NOMO-1 treated with dmso at 0.1 percent for 144 hours (cell line): ENCODE measurements at regions not wholly inside any gene's neighbourhood (a gene's known extent, or its start where the extent isn't known, plus 50 kb on each side); places are given as distances from the start of the nearest gene placed in this dataset.
"Not testable (repeated sequence)": the region's sequence is repeated elsewhere in the genome, so short reads cannot be mapped to it uniquely, and the experiment has no call there.

Experiments used
- DNase-seq: peaks from one replicate; lab custom pipeline; 2025; ENCODE audit not compliant: unreplicated experiment; lab: John Stamatoyannopoulos, UW

DNA sequence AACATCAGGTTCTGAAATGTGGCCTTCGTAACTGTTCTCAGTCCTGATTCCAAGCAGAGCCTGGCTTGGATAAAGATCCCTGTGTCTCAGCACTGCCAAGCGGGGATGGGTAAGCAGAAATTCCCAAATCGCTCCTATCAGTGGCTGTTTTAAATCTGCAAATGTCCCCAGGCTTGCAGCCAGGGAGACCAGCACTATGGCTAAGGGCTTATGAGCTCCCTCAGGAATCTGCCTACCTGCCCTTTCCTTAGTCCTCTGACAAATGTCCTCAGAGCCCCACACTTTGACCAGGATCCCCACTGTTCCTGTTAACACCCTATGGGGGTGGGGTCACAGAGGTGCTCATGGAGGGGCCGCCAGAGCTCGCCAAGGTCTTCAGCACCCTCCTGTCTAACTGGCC lies 1062.8 kb downstream of the UQCRFS1 start:
- no peak for DNase-seq

- no peak for DNase-seq
Observed at GRCh38 chr19:28148554-28148953, 1064.4 kb downstream of the UQCRFS1 start.

DNA sequence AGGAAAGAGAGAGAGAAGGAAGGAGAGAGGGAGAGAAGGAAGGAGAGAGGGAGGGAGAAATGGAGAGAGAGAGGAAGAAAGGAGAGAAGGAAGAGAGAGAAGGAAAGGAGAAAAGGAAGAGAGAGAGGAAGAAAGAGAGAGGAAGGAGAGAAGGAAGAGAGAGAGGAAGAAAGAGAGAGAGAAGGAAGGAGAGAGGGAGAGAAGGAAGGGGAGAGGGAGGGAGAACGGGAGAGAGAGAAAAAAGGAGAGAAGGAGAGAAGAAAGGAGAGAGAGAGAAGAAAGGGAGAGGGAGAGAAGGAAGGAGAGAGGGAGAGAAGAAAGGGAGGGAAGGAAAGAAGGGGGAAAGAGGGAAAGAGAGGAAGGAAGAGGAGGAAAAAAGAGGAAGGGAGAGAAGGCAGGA lies 1070.7 kb downstream of the UQCRFS1 start:
- no peak for DNase-seq

DNA sequence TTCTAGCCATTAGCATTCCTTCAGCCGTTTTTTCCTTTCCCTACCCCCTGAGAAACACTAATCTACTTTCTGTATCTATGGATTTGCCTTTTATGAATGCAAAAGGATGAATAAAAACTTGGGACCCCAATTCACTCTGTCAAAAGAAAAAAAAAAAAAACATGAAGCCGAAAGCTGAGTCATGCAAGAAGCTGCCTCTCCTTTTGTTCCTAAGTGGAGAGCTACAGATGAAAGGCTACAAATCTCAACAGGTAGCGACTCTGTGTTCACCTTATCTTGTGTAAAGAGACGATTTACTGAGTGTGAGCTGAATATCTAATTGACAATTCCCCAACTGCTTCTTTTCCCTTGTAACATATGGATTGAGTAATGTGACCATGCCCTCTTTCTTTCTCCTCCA lies 1072.8 kb downstream of the UQCRFS1 start:
- DNase-seq = no peak

- DNase-seq = no peak
Observed at GRCh38 chr19:28137772-28138171, 1075.2 kb downstream of the UQCRFS1 start.

DNA sequence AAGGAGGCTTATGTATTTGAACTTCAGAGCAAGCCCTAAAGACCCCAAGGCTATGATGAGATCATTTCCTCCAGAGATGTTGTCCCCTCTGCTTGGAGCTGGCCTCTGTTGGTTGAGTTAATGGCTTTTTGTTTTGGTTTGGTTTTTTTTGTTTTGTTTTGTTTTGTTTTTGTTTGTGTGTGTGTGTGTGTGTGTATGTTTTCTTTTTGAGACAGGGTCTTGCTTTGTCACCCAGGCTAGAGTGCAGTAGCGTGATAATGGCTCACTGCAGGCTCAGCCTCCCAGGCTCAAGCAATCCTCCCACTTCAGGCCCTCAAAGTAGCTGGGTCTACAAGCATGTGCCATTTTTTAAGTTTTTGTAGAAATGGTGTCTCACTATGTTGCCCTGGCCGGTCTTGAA lies 1076.2 kb downstream of the UQCRFS1 start:
- DNase-seq = no peak

- no peak for DNase-seq
Observed at GRCh38 chr19:28135825-28136224, 1077.1 kb downstream of the UQCRFS1 start.

DNA sequence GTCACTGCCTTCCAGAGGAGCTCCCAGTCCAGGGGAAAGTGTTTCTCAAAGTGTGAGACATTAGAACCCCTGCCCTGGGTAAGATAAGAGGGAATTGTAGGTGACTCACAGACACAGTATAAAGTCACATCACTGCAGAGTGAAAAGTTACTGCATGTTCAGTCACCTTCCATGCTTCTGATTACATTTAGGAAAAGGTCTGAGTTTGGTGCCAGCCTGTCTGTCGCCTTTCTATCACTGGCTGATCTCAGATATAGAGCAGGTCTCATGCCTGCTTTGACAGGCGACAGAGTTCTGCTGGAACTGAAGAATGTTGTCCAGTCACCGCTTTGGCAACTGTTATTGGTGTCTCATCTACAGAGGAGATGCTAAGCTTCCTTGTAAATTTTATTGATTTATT lies 1078.6 kb downstream of the UQCRFS1 start:
- DNase-seq = no peak

DNA sequence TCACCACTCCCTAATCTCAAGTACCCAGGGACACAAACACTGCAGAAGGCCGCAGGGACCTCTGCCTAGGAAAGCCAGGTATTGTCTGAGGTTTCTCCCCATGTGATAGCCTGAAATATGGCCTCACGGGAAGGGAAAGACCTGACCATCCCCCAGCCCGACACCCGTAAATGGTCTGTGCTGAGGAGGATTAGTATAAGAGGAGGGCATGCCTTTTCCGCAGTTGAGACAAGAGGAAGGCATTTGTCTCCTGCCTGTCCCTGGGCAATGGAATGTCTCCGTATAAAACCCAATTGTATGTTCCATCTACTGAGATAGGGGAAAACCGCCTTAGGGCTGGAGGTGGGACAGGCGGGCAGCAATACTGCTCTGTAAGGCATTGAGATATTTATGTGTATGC lies 1082.1 kb downstream of the UQCRFS1 start:
- DNase-seq = not testable (repeated sequence)

- DNase-seq = no peak
Observed at GRCh38 chr19:28130066-28130511, 1082.9 kb downstream of the UQCRFS1 start.

DNA sequence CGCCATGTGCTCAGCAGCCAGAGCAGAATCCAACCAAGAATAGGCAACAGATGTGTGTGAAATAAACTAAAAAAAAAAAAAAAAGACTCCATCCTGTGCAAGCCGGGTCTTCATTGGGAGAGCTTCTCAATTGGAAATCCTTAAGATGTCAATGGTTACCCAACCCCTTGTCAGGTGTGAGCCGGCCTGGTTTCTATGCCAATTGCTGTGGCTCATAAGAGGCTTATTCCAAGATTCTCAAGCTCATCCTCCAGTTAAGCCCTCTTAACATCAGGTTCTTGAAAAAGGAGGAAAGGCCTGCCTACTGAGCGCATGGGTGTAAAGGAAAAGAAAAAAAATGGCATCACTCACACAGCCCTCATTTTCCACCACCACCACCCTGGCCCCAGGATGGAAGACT lies 1084.6 kb downstream of the UQCRFS1 start:
- DNase-seq = no peak

- no peak for DNase-seq
Observed at GRCh38 chr19:28126135-28126898, 1086.6 kb downstream of the UQCRFS1 start.

GRCh38 chr19:28122734-28123133 lies 1090.2 kb downstream of the UQCRFS1 start:
- DNase-seq = no peak

DNA sequence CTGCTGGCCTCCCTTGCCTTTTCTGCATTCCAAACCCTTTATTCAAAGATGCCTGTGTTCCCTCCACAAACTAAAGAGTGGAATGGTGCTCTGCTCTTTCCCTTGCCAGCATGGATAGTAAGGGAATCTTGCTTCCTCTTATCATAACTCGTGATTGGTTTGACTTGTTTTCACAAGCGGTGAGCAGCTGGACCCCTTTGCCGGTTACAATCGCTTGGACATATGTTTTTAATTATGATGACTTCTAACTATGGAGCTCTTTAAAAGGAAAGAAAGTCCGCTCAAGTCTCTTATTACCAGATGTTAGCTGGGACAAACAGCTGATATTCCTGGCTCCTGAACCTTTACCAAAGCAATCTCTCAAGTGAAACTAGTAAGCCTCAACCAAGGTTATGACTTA lies 1094.7 kb downstream of the UQCRFS1 start:
- no peak for DNase-seq

GRCh38 chr19:28117143-28117542 lies 1095.8 kb downstream of the UQCRFS1 start:
- DNase-seq = no peak

GRCh38 chr19:28116379-28116778 lies 1096.6 kb downstream of the UQCRFS1 start:
- not testable (repeated sequence) for DNase-seq

DNA sequence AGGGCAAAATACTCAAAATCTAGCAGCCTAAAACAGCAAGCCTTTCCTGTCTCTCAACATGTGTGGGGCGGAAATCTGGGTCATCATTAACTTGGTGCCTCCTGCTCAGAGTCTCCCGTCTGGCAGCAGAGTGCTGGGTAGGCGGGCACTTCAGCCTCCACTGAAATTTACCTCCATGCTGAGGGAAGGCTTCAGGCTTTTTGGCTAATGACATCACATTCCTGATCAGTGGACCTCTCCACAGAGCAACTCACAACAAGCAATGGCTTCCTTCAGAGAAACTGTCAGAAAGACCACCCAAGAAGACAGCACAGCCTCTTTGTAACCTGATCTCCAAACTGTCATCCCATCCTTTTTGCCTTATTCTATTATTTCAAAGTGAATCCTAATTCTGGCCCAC lies 1109.0 kb downstream of the UQCRFS1 start:
- no peak for DNase-seq

GRCh38 chr19:28084659-28085157 lies 1128.2 kb downstream of the UQCRFS1 start:
- not testable (repeated sequence) for DNase-seq

DNA sequence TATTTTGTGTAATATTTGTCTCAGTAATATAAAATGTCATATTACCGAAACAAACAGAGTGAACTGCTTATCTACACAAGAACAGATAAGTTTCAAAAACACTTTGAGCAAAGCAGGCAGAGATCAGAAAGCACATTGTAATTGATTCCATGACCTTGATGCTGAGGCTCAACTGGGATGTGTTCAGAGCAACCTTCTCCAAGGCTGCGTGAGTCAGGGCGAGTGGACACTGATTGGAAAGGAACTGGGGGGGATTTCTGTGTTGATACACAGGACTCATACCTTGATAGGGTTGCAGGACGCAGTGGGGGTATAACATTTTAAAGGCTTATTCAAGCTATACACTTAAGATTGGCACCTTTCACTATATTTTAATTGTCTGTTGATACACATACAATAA lies 1136.3 kb downstream of the UQCRFS1 start:
- no peak for DNase-seq

- no peak for DNase-seq
Observed at GRCh38 chr19:28075229-28075628, 1137.7 kb downstream of the UQCRFS1 start.

DNA sequence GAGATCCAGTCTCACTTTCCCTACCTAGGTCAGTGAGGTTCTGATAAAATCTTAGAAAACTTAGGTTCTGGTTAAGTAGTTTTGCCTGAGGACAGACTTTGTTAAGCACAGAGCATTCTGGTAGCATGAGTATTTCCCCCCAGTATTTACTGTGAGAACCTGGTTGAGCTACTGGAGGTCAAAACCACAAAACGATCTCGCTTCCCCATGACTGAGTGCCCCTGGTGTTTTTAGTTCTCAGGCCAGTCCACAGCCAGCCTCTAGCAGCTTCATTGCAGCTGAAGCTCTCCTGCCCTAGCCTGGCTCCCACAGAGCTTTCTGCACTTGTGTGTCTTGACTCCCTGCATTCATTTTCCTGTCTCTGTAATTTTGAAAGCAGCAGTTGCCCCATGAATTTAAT lies 1138.2 kb downstream of the UQCRFS1 start:
- no peak for DNase-seq

GRCh38 chr19:28067882-28068281 lies 1145.1 kb downstream of the UQCRFS1 start:
- no peak for DNase-seq

DNA sequence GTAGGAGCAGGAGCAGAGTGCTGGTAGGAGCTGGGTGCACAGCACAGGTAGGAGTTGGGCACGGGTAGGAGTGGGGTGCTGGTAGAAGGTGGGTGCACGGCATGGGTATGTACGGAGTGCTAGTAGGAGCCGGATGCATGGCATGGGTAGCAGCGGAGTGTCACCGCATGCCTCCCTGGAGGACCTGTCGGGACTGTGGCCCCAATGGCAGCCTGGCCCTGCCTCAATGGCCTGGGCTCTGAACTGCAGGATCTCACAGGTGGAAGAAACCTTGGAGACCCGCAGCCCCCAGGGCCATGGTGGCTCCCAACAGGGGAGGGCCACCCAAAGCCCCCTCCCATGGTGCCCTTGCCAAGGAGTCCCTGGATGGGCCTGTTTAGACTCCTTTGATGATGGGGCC lies 1146.0 kb downstream of the UQCRFS1 start:
- DNase-seq = no peak
